ENCODE measurements at regions not wholly inside any gene's neighbourhood (a gene's known extent, or its start where the extent isn't known, plus 50 kb on each side); places are given as distances from the start of the nearest gene placed in this dataset.

- TF ChIP-seq CTCF (IDR thresholded peaks at IDR 0.05), result no peak
- TF ChIP-seq ZFX (IDR thresholded peaks at IDR 0.05; ENCODE audit: borderline replicate concordance), result no peak
Measured at GRCh38 chr19:32203161-32203560, 142.2 kb upstream of the ZNF507 start.
